SK-N-SH treated with all-trans-retinoic acid at 6 μM for 48 hours (cell line): ENCODE measurements at regions not wholly inside any gene's neighbourhood (a gene's known extent, or its start where the extent isn't known, plus 50 kb on each side); places are given as distances from the start of the nearest gene placed in this dataset.

Source experiments
- ATAC-seq: fragments of 200-7000 bp; cut with Tn5 transposase; 3 replicates; pipeline ENCODE4 v1.9.1; 2020; ENCODE audit warnings: mild to moderate bottlenecking, moderate library complexity
- BACH2 ChIP-seq: fragments of 250-450 bp; sonication (Bioruptor Pico); IDR thresholded peaks from 2 replicates; pipeline ENCODE4 v1.9.0; 2021; ENCODE audit warnings: mild to moderate bottlenecking, borderline replicate concordance
- CSDC2 ChIP-seq: fragments of 250-450 bp; sonication (Bioruptor Pico); IDR thresholded peaks from 2 replicates; pipeline ENCODE4 v1.5.0; 2020; ENCODE audit warnings: mild to moderate bottlenecking, moderate library complexity
- CSRNP3 ChIP-seq: fragments of 250-450 bp; sonication (Bioruptor Pico); IDR thresholded peaks from 2 replicates; pipeline ENCODE4 v1.5.1; 2021; ENCODE audit warnings: mild to moderate bottlenecking, moderate library complexity
- GLIS3 ChIP-seq: fragments of 250-450 bp; sonication (Bioruptor Pico); IDR thresholded peaks from 2 replicates; pipeline ENCODE4 v1.5.0; 2020; ENCODE audit warnings: mild to moderate bottlenecking, moderate library complexity
- ISL1 ChIP-seq: fragments of 250-450 bp; sonication (Bioruptor Pico); IDR thresholded peaks from 2 replicates; pipeline ENCODE4 v2.1.2; 2022; ENCODE audit warnings: mild to moderate bottlenecking, moderate library complexity
- OSR1 ChIP-seq: fragments of 250-450 bp; sonication (Bioruptor Pico); IDR thresholded peaks from 2 replicates; pipeline ENCODE4 v1.8.0; 2022; ENCODE audit warnings: moderate library complexity, mild to moderate bottlenecking, inconsistent platforms
- PATZ1 ChIP-seq: fragments of 250-450 bp; sonication (Bioruptor Pico); IDR thresholded peaks from 2 replicates; pipeline ENCODE4 v1.8.0; 2020; ENCODE audit warnings: mild to moderate bottlenecking, moderate library complexity, borderline replicate concordance
- POU6F1 ChIP-seq: fragments of 250-450 bp; sonication (Bioruptor Pico); IDR thresholded peaks from 2 replicates; pipeline ENCODE4 v1.8.0; 2021; ENCODE audit warnings: low read depth, mild to moderate bottlenecking, moderate library complexity, borderline replicate concordance
- PPARA ChIP-seq: fragments of 250-450 bp; sonication (Bioruptor Pico); IDR thresholded peaks from 2 replicates; pipeline ENCODE4 v1.5.0; 2020; ENCODE audit warnings: mild to moderate bottlenecking, borderline replicate concordance
- RARB ChIP-seq: fragments of 250-450 bp; sonication (Bioruptor Pico); IDR thresholded peaks from 2 replicates; pipeline ENCODE4 v1.8.0; 2021; ENCODE audit warnings: mild to moderate bottlenecking, moderate library complexity
- TCF4 ChIP-seq: fragments of 250-450 bp; sonication (Bioruptor Pico); IDR thresholded peaks from 2 replicates; pipeline ENCODE4 v1.8.0; 2021; ENCODE audit warnings: mild to moderate bottlenecking, moderate library complexity, borderline replicate concordance
- TSHZ2 ChIP-seq: fragments of 250-450 bp; sonication (Bioruptor Pico); IDR thresholded peaks from 2 replicates; pipeline ENCODE4 v1.5.0; 2020; ENCODE audit warnings: mild to moderate bottlenecking, moderate library complexity
- ZC3H10 ChIP-seq: fragments of 250-450 bp; sonication (Bioruptor Pico); IDR thresholded peaks from 2 replicates; pipeline ENCODE4 v1.5.1; 2021; ENCODE audit warnings: mild to moderate bottlenecking, moderate library complexity
- ZFP3 ChIP-seq: fragments of 250-450 bp; sonication (Bioruptor Pico); IDR thresholded peaks from 2 replicates; pipeline ENCODE4 v1.5.0; 2020; ENCODE audit warnings: mild to moderate bottlenecking, moderate library complexity
- ZFP30 ChIP-seq: fragments of 450-650 bp; formaldehyde crosslinking; IDR thresholded peaks from 2 replicates; pipeline ENCODE4 v1.5.0; 2022; ENCODE audit warnings: mild to moderate bottlenecking, moderate library complexity
- ZNF565 ChIP-seq: fragments of 450-650 bp; formaldehyde crosslinking; conservative IDR thresholded peaks from 2 replicates; pipeline ENCODE4 v1.5.0; 2020; ENCODE audit warnings: low read depth, mild to moderate bottlenecking, moderate library complexity
- ZNF8 ChIP-seq: fragments of 450-650 bp; formaldehyde crosslinking; IDR thresholded peaks from 2 replicates; pipeline ENCODE4 v1.5.0; 2020; ENCODE audit warnings: mild to moderate bottlenecking, moderate library complexity
- TF ChIP-seq, protein P1 (sequence below): fragments of 250-450 bp; sonication (Bioruptor Pico); IDR thresholded peaks from 2 replicates; pipeline ENCODE4 v1.5.1; 2020; ENCODE audit warnings: low read depth, mild to moderate bottlenecking, moderate library complexity

GRCh38 chrX:69063486-69063885, 101.8 kb downstream of the PJA1 start:
- no peak for ATAC-seq
- TF ChIP-seq TSHZ2 (CRISPR knock-in tag) = no peak
- no peak for TF ChIP-seq ZNF8 (CRISPR knock-in tag)
- no peak for TF ChIP-seq ZFP3
- TF ChIP-seq TCF4 = no peak
- no peak for TF ChIP-seq ZC3H10 (CRISPR knock-in tag)
- TF ChIP-seq, protein P1, sequence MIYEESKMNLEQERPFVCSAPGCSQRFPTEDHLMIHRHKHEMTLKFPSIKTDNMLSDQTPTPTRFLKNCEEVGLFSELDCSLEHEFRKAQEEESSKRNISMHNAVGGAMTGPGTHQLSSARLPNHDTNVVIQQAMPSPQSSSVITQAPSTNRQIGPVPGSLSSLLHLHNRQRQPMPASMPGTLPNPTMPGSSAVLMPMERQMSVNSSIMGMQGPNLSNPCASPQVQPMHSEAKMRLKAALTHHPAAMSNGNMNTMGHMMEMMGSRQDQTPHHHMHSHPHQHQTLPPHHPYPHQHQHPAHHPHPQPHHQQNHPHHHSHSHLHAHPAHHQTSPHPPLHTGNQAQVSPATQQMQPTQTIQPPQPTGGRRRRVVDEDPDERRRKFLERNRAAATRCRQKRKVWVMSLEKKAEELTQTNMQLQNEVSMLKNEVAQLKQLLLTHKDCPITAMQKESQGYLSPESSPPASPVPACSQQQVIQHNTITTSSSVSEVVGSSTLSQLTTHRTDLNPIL (CRISPR knock-in tag) = no peak
- TF ChIP-seq CSRNP3 (CRISPR knock-in tag) = no peak
- TF ChIP-seq GLIS3 (CRISPR knock-in tag) = no peak
- no peak for TF ChIP-seq ISL1 (CRISPR knock-in tag)
- TF ChIP-seq RARB (CRISPR knock-in tag) = no peak
- no peak for TF ChIP-seq OSR1 (CRISPR knock-in tag)
- no peak for TF ChIP-seq PATZ1 (CRISPR knock-in tag)
- TF ChIP-seq CSDC2 (CRISPR knock-in tag) = no peak
- no peak for TF ChIP-seq ZNF565 (CRISPR knock-in tag)
- TF ChIP-seq ZFP30 = no peak
- TF ChIP-seq PPARA (CRISPR knock-in tag) = no peak

DNA sequence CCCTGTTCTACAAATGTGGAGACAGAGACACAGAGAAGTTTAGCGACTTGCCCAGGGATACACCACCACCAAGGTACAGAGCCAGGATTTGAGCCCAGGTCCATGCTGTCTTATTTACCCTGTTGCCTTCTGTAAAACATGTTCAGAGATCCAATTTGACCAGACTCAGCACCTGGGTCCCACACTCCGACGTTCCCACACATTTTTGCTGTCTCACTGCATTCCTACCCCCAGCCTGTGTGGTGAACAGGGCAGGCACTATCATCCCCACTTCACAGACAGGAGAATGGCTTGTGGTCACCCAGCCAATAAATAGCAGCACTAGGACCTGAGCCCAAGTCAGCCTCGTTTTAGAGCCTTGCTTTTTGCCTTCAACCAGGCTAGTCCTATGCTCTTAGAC, 102.8 kb downstream of the PJA1 start:
- TF ChIP-seq POU6F1 = no peak
- TF ChIP-seq, protein P1 (CRISPR knock-in tag) = no peak
- no peak for TF ChIP-seq GLIS3 (CRISPR knock-in tag)
- TF ChIP-seq BACH2 (CRISPR knock-in tag) = no peak
- no peak for TF ChIP-seq CSRNP3 (CRISPR knock-in tag)

More for the DNA sequence above, 102.8 kb downstream of the PJA1 start:
- no peak for ATAC-seq
